Stomach (tissue), 4 donors: ENCODE measurements at regions not wholly inside any gene's neighbourhood (a gene's known extent, or its start where the extent isn't known, plus 50 kb on each side); places are given as distances from the start of the nearest gene placed in this dataset.

Experiments used
- CTCF ChIP-seq, 7 experiments: fragments of 450-650 bp in 4 of 7; fragments of 200-600 bp in 3 of 7; sonication (generic) in 3 of 7; IDR thresholded peaks; one replicate each; pipeline ENCODE4 v1.5.1; 2016 to 2019; ENCODE audit warnings: antibody characterized with exemption in 7 of 7, control low read depth in 2 of 7, mild to moderate bottlenecking in 1 of 7
- POLR2A ChIP-seq, 4 donors: fragments of 450-650 bp; IDR thresholded peaks; one replicate each; pipeline ENCODE4 v1.6.1; 2016; ENCODE audit warnings: antibody characterized with exemption in 4 of 4, control low read depth in 2 of 4, mild to moderate bottlenecking in 1 of 4, moderate library complexity in 1 of 4
- POLR2AphosphoS5 ChIP-seq, 3 donors: sonication (generic); formaldehyde crosslinking; IDR thresholded peaks; one replicate each; pipeline ENCODE4 v1.6.1; 2016; ENCODE audit warnings: antibody characterized with exemption in 3 of 3

- TF ChIP-seq POLR2A (IDR thresholded peaks at IDR 0.05) (no peak), CTCF (IDR thresholded peaks at IDR 0.05) (no peak), POLR2AphosphoS5 (IDR thresholded peaks at IDR 0.05) (no peak)
These were observed 366.9 kb upstream of the BTBD3 start for GRCh38 chr20:11550657-11551338.
